ENCODE measurements at regions not wholly inside any gene's neighbourhood (a gene's known extent, or its start where the extent isn't known, plus 50 kb on each side); places are given as distances from the start of the nearest gene placed in this dataset.

DNA sequence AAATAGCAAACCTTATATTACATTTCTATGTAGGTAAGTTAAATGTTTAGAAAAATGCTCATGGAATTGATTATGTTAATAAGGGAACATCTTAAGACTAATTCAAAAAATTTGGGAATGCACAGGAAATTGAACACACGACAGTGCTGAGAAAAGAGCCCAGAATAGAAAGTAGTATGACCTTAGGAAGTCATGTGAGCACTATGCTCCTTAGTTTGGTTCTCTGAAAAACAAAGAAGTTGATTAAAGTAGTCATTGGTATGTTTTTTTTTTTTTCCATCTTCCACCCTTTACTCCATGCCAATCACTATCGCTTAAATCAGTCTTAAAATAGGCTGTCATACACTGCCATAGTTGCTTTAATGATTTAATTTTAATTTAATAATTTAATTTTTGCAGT is 242.9 kb downstream of the ANKRD7 start:
- H3K27ac ChIP-seq: no peak overlapping the region
- H3K4me1 ChIP-seq: no peaks in the 10 kb centered on the region
- TF ChIP-seq POLR2A (IDR thresholded peaks at IDR 0.05): no peak
- TF ChIP-seq POLR2AphosphoS5 (IDR thresholded peaks at IDR 0.05; ENCODE audit: insufficient read depth in 1 of 2, low read depth in 1 of 2): no peak
- TF ChIP-seq, protein P1, sequence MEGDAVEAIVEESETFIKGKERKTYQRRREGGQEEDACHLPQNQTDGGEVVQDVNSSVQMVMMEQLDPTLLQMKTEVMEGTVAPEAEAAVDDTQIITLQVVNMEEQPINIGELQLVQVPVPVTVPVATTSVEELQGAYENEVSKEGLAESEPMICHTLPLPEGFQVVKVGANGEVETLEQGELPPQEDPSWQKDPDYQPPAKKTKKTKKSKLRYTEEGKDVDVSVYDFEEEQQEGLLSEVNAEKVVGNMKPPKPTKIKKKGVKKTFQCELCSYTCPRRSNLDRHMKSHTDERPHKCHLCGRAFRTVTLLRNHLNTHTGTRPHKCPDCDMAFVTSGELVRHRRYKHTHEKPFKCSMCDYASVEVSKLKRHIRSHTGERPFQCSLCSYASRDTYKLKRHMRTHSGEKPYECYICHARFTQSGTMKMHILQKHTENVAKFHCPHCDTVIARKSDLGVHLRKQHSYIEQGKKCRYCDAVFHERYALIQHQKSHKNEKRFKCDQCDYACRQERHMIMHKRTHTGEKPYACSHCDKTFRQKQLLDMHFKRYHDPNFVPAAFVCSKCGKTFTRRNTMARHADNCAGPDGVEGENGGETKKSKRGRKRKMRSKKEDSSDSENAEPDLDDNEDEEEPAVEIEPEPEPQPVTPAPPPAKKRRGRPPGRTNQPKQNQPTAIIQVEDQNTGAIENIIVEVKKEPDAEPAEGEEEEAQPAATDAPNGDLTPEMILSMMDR (IDR thresholded peaks at IDR 0.05): no peak
- no peak for DNase-seq (ENCODE audit: extremely low spot score in 2 of 2)
- intact Hi-C loops (cut with DNase I): no loop called here
- no peaks in the 10 kb centered on the region for H3K9me3 ChIP-seq
- no peak overlapping the region for H3K4me3 ChIP-seq
- H3K27me3 ChIP-seq: no peaks in the 10 kb centered on the region
- H3K36me3 ChIP-seq: no peaks in the 10 kb centered on the region

DNA sequence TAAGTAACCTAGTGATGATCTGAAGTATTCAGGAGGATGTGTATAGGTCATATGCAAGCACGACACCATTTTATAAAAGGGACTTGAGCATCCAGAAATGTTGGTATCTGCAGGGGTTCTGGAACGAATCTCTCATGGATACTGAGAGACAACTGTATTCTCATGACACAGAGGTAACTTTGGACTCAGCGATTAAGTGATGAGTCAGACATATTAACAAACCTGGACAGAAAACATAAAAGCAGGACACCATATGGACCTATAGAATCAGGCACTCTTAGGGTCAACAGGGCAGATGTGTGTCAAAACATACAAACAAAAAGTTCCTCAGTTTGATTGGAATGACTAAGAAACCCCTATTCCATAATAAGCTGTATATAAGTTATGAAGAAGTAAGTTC is 248.1 kb downstream of the ANKRD7 start:
- DNase-seq (ENCODE audit: extremely low spot score in 2 of 2): no peak
- Histone ChIP-seq H3K27me3 (no peaks in the 10 kb centered on the region), H3K27ac (no peak overlapping the region), H3K36me3 (no peaks in the 10 kb centered on the region), H3K9me3 (no peaks in the 10 kb centered on the region), H3K4me3 (no peak overlapping the region), H3K4me1 (no peaks in the 10 kb centered on the region)
- intact Hi-C loops (cut with DNase I): no loop called here
- TF ChIP-seq POLR2A (IDR thresholded peaks at IDR 0.05) (no peak), POLR2AphosphoS5 (IDR thresholded peaks at IDR 0.05; ENCODE audit: insufficient read depth in 1 of 2, low read depth in 1 of 2) (no peak)
- TF ChIP-seq, protein P1 (IDR thresholded peaks at IDR 0.05): no peak

DNA sequence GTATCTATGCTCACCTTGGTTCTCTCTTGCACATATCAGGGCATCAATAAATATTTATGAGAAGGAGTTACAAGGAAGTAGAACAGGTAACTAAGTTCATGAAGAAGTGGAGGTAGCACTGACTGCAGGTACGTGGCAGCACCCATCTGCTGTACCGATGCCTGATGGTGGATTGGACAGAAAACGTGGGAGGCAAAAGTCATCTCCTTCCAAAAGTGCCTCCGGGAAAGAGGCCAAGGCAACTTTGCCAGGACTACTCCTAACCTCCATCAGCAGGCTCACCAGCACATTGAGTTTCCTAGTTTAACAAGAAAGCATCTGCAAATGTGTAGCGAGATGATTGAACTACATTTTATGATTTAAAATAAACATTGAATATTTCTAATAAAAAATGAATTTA is 248.8 kb downstream of the ANKRD7 start:
- DNase-seq (ENCODE audit: extremely low spot score in 2 of 2): no peak
- no peaks in the 10 kb centered on the region for H3K4me1 ChIP-seq
- TF ChIP-seq POLR2AphosphoS5 (IDR thresholded peaks at IDR 0.05; ENCODE audit: insufficient read depth in 1 of 2, low read depth in 1 of 2) (no peak), POLR2A (IDR thresholded peaks at IDR 0.05) (no peak)
- TF ChIP-seq, protein P1 (IDR thresholded peaks at IDR 0.05): no peak
- H3K36me3 ChIP-seq: no peaks in the 10 kb centered on the region
- no peak overlapping the region for H3K27ac ChIP-seq
- intact Hi-C loops (cut with DNase I): no loop called here
- H3K9me3 ChIP-seq: no peaks in the 10 kb centered on the region
- H3K27me3 ChIP-seq: no peaks in the 10 kb centered on the region
- H3K4me3 ChIP-seq: no peak overlapping the region

DNA sequence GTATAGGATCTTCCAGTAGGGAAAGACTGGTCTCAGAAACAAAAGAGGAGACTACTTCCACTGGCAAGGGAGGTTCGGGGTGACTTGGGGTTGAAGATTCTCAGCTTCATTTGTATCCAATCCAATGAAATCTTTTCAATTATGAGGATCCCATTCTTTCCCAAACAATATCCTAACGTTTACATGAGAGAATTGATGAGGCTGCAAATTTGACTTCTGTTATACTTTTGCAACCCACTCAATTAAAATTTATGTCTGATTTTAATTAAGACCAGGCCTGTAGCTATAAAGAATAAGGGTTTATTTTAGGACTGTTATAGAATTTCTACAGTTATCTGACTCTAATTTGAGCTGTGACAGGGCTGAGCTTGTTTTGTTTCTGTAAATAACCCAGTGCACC is 251.5 kb downstream of the ANKRD7 start:
- no peak overlapping the region for H3K4me3 ChIP-seq
- H3K27me3 ChIP-seq: no peaks in the 10 kb centered on the region
- H3K27ac ChIP-seq: no peak overlapping the region
- H3K9me3 ChIP-seq: no peaks in the 10 kb centered on the region
- TF ChIP-seq POLR2AphosphoS5 (IDR thresholded peaks at IDR 0.05; ENCODE audit: insufficient read depth in 1 of 2, low read depth in 1 of 2): no peak
- TF ChIP-seq, protein P1 (IDR thresholded peaks at IDR 0.05): no peak
- no peak for TF ChIP-seq POLR2A (IDR thresholded peaks at IDR 0.05)
- no peaks in the 10 kb centered on the region for H3K4me1 ChIP-seq
- no peaks in the 10 kb centered on the region for H3K36me3 ChIP-seq
- intact Hi-C loops (cut with DNase I): no loop called here
- no peak for DNase-seq (ENCODE audit: extremely low spot score in 2 of 2)

DNA sequence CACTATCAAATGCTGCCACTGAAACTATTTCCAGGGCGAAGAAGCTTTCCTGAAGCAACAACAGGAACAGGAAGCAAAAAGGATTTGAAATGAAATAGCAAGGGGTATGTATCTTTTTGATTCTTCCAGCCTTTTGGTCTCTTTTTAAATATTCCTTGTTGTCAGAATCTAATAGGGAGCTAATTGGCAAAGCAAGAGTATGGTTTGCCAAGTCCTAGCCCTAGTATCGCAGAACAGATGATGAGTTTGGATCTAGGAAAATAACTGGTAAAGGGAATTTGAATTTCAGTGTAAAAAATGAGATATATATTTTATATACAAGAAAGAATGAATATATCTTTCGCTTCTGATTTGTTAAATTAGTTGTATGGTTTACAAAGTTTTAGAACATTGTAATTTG is 252.5 kb downstream of the ANKRD7 start:
- intact Hi-C loops (cut with DNase I): no loop called here
- no peak overlapping the region for H3K27ac ChIP-seq
- TF ChIP-seq, protein P1 (IDR thresholded peaks at IDR 0.05): no peak
- no peak for TF ChIP-seq POLR2AphosphoS5 (IDR thresholded peaks at IDR 0.05; ENCODE audit: insufficient read depth in 1 of 2, low read depth in 1 of 2)
- no peak for TF ChIP-seq POLR2A (IDR thresholded peaks at IDR 0.05)
- no peaks in the 10 kb centered on the region for H3K36me3 ChIP-seq
- no peak for DNase-seq (ENCODE audit: extremely low spot score in 2 of 2)
- H3K27me3 ChIP-seq: no peaks in the 10 kb centered on the region
- no peaks in the 10 kb centered on the region for H3K9me3 ChIP-seq
- H3K4me3 ChIP-seq: no peak overlapping the region
- no peaks in the 10 kb centered on the region for H3K4me1 ChIP-seq

Data from vagina (tissue), 2 donors.